ENCODE measurements at regions not wholly inside any gene's neighbourhood (a gene's known extent, or its start where the extent isn't known, plus 50 kb on each side); places are given as distances from the start of the nearest gene placed in this dataset.

DNA sequence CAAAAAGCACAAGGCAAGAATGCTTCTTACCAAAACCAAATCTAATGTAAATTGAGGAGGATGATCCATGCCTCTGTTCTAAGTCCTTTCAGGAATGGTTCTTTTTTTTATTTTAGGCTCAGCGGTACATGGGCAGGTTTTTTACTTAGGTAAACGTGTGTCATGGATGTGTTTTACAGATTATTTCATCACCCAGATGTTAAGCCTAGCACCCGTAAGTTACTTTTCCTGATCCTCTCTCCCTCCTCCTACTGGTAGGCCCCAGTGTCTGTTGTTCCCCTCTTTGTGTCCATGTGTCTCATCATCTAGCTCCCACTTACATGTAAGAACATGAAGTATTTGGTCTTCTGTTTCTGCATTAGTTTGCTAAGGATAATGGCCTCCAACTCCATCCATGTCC lies 289.2 kb upstream of the THBS1 start:
- Histone ChIP-seq H3K4me3 (no peak overlapping the region), H3K27me3 (ENCODE audit: low read depth) (peaks cover 3% of the 10 kb centered on the region; the same call in 1 of the 2 replicates), H3K36me3 (replicated peaks) (no peaks in the 10 kb centered on the region), H3K4me1 (no peaks in the 10 kb centered on the region), H3K9me3 (no peaks in the 10 kb centered on the region)
- in situ Hi-C loops (cut with MboI; ENCODE audit: low sequenced_read_pairs), result no loop called here
- DNase-seq (ENCODE audit: low spot score in 2 of 2), result no peak

DNA sequence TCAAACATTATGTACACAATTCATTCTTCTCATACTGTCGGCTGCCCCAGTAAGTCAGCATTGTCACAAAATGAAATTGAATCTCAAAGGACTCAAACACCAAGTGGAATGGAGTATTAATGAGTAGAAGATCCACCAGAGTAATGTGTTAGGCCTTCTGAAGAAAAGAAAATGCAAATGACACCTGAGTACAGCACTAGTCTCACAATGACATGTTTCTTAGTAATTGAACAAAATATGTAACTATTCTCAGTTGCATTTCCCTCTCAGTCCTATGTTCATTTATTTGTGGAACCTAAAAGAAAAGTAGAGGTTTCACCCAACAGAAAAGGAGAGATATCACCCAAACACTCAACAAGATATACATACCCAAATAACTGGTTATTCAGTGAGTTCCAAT lies 283.9 kb upstream of the THBS1 start:
- DNase-seq (ENCODE audit: low spot score in 2 of 2), result no peak
- Histone ChIP-seq H3K4me3 (no peak overlapping the region), H3K4me1 (no peaks in the 10 kb centered on the region), H3K36me3 (replicated peaks) (no peaks in the 10 kb centered on the region), H3K9me3 (no peaks in the 10 kb centered on the region), H3K27me3 (ENCODE audit: low read depth) (no peaks in the 10 kb centered on the region)
- in situ Hi-C loops (cut with MboI; ENCODE audit: low sequenced_read_pairs), result no loop called here

DNA sequence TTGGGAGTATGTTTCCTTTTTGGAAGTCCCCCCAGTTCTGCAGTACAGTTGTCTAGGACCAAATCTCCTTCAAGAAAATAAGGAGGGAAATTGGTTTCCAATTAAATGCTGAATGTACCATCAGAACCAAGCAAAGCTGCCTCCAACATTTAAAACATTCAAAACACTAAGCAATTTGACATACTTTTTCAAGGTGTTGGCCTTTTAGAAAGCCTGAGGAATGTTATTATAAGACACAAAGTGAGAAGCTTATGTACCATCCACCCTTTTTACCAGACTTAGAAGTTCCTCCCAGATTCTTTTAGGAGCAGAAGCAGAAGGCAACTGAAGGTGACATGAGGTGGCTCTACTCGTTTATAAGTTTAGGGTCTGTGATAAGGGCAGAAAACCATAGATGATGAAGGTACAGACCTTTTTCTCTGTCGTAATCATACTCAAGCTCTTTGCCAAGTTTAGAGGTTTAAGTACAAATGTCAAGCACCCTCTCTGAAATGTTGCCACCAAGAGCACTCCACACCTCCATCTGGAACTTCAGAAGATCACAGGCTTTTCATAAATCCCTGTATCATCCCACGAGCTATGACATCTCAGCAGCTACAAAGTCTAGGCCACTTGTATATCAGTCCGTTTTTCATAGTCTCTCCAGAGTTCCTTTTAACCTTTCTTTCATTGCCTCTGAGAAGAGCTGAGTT lies 282.5 kb upstream of the THBS1 start:
- no peaks in the 10 kb centered on the region for H3K36me3 ChIP-seq (replicated peaks)
- H3K4me1 ChIP-seq, result no peaks in the 10 kb centered on the region
- no peaks in the 10 kb centered on the region for H3K9me3 ChIP-seq
- H3K27me3 ChIP-seq (ENCODE audit: low read depth), result no peaks in the 10 kb centered on the region
- DNase-seq (ENCODE audit: low spot score in 2 of 2), result no peak
- in situ Hi-C loops (cut with MboI; ENCODE audit: low sequenced_read_pairs), result no loop called here
- no peak overlapping the region for H3K4me3 ChIP-seq

DNA sequence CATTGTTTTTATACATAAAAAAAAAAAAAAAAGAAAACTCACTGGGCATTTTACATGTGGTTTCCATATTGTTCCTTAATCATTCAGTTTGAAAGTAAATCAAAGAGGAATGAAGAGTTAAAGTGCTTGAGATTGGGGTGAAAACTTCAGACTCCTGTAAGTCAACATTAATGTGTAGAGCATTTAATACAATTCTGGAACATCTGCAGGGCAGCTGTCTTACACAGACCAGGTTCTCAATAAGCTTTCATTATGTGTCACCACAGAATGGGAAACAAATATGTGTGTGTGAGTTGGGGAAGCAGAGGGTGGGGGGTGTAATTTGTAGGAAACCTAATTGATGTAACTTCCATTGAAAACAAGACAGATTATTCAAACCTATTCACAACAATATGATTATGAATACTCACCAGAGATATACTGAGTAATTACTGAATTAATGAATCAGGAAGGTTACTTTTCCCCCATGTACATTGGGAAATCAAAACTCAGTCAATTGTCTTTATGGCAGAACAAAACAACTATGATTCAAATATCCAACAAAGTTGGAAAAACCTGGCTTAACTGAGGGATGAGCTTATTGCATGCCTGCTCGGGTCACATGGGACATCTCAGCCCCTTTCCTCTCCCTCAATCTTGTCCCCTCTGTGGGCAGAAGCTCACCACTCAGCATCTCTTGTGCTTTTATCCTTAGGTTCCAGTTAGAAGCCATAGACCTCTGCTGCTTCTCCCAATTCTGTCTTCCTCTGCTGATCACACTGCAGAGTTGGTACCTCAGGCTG lies 281.2 kb upstream of the THBS1 start:
- Histone ChIP-seq H3K27me3 (ENCODE audit: low read depth) (no peaks in the 10 kb centered on the region), H3K9me3 (no peaks in the 10 kb centered on the region), H3K36me3 (replicated peaks) (no peaks in the 10 kb centered on the region), H3K4me3 (no peak overlapping the region), H3K4me1 (no peaks in the 10 kb centered on the region)
- DNase-seq (ENCODE audit: low spot score in 2 of 2), result no peak
- in situ Hi-C loops (cut with MboI; ENCODE audit: low sequenced_read_pairs), result no loop called here

DNA sequence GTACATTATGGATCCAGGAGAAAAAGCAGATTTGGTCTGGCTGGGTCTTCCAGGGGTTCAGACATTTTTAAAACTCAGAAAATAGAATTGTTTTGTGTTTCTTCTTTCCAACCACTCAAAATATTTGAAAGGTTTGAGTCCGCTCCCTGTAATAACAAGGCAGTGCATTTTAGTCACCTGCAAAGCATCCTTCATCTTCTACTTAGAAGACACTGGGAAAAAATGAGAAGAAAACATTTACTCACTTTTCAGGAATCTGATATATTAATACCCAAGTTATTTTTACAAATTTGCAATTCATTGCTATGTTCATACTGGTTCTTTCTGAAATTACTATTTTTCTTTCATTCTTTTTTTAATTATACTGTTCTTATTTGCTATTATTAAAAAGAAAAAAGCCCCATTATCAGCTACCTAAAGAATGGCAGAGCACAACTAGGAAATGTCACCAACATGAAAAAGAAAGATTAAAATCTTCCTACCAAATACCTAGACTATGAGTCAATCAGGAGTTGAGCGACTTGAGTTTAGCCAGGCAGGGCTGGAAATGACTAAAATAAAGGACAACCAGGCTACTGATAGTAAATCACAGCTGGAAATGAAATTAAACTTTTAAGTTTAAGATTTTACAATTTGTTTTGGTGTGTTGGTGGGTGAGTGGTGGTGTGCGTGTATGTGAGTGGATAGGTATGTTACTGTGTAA lies 280.3 kb upstream of the THBS1 start:
- no peaks in the 10 kb centered on the region for H3K4me1 ChIP-seq
- no peak for DNase-seq (ENCODE audit: low spot score in 2 of 2)
- in situ Hi-C loops (cut with MboI; ENCODE audit: low sequenced_read_pairs), result no loop called here
- no peaks in the 10 kb centered on the region for H3K9me3 ChIP-seq
- H3K36me3 ChIP-seq (replicated peaks), result no peaks in the 10 kb centered on the region
- H3K27me3 ChIP-seq (ENCODE audit: low read depth), result no peaks in the 10 kb centered on the region
- H3K4me3 ChIP-seq, result no peak overlapping the region

DNA sequence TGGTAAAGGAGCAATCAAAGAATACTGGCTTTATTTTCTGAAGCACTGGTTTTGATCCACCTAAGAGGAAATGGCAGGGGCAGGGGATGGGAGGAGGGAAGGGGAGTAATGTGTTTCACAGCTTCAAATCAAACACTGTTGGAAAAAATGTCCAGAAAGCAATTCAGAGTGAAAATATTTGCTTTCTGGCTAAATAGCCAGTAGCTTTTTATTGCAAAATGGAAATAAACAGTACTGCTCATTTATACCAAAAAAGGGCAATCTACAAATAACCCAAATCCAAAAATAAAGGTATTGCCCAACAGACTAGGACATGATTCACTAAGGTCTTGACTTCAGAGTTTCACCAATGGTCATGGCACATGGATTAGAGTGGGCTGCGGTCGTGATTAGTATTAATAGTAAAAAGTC lies 279.3 kb upstream of the THBS1 start:
- no peaks in the 10 kb centered on the region for H3K4me1 ChIP-seq
- H3K36me3 ChIP-seq (replicated peaks), result no peaks in the 10 kb centered on the region
- H3K9me3 ChIP-seq, result no peaks in the 10 kb centered on the region
- DNase-seq (ENCODE audit: low spot score in 2 of 2), result no peak
- in situ Hi-C loops (cut with MboI; ENCODE audit: low sequenced_read_pairs), result no loop called here
- H3K4me3 ChIP-seq, result no peak overlapping the region
- H3K27me3 ChIP-seq (ENCODE audit: low read depth), result no peaks in the 10 kb centered on the region

DNA sequence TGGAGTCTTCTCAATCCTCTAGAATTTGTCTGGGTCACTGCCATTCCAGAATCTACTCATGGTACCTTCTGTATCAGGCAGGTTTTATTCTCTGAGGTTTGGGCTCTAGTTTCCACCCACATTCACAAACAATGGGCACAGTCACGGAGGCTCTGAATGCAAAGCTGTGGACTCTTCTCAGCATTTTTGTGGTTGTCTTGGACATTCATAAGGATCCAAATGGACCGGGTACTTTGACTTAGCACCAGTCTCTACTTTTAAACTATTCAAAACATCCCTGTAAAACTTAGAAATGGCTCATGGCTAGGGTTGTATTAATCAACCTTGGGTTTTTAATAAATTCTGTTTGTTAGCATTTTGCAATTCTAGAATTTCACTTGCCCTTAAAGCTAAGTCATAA lies 277.9 kb upstream of the THBS1 start:
- in situ Hi-C loops (cut with MboI; ENCODE audit: low sequenced_read_pairs), result no loop called here
- no peak for DNase-seq (ENCODE audit: low spot score in 2 of 2)
- no peaks in the 10 kb centered on the region for H3K4me1 ChIP-seq
- no peaks in the 10 kb centered on the region for H3K27me3 ChIP-seq (ENCODE audit: low read depth)
- H3K36me3 ChIP-seq (replicated peaks), result no peaks in the 10 kb centered on the region
- H3K4me3 ChIP-seq, result no peak overlapping the region
- H3K9me3 ChIP-seq, result no peaks in the 10 kb centered on the region

DNA sequence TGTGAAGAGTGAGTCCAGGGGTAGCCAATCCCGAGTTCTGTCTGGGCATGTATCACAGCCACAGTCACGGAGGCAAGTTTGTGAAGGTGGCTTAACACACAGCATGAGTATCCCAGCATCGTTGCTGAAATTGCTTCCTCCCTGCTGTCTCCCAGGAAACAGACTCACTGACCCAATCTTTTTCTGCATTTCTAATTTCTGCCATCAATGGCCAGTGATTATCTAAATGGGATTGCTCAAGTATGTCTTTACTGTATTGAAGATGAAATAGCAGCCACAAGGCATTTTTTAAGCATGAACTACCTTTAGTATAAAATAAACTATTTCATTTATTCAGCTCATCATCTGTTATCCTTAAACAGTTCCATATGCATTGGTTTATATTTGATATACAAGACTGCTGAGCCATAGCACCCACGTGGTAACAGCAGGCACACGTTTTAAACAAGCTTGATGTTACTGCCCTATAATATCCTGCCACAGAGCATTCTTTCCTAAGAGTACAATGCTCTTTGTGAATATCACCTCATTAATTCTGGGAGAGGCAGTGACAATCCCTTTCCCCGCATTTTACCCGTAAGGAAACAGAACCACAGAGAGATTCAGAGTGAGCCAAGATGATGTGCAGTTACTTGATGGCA lies 276.6 kb upstream of the THBS1 start:
- in situ Hi-C loops (cut with MboI; ENCODE audit: low sequenced_read_pairs), result no loop called here
- Histone ChIP-seq H3K36me3 (replicated peaks) (no peaks in the 10 kb centered on the region; the same call in 1 of the 2 replicates), H3K4me1 (no peaks in the 10 kb centered on the region), H3K9me3 (no peaks in the 10 kb centered on the region), H3K27me3 (ENCODE audit: low read depth) (no peaks in the 10 kb centered on the region), H3K4me3 (no peak overlapping the region)
- no peak for DNase-seq (ENCODE audit: low spot score in 2 of 2)

DNA sequence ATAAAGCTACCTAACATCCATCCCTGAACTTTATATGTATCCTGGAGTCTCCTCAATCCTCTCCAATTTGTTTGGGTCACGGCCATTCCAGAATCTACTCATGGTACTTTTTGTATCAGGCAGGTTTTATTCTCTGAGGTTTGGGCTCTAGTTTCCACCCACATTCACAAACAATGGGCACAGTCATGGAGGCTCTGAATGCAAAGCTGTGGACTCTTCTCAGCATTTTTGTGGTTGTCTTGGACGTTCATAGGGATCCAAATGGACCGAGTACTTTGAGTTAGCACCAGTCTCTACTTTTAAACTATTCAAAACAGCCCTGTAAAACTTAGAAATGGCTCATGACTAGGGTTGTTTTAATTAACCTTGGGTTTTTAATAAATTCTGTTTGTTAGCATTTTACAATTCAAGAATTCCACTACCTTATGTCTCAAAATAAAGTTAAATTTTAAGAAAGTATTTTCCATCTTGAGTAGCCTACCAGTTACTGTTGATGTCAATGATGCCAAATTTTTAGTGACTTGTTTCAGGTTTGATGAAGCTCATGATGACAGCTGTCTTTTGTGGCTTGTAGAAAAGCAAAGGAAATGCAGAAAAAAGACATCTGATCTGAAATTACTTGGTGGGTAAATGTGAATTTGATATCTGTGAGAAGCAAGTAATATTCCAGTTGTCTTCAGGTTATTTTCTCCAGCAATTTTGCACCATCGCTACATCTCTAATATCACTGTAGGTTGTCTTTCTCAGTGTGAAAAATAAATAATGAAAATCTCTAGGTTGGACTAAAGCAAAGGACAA lies 275.7 kb upstream of the THBS1 start:
- no peaks in the 10 kb centered on the region for H3K4me1 ChIP-seq
- DNase-seq (ENCODE audit: low spot score in 2 of 2), result no peak
- in situ Hi-C loops (cut with MboI; ENCODE audit: low sequenced_read_pairs), result no loop called here
- no peak overlapping the region for H3K4me3 ChIP-seq
- no peaks in the 10 kb centered on the region for H3K27me3 ChIP-seq (ENCODE audit: low read depth)
- H3K9me3 ChIP-seq, result no peaks in the 10 kb centered on the region
- H3K36me3 ChIP-seq (replicated peaks), result no peaks in the 10 kb centered on the region; the same call in 1 of the 2 replicates

DNA sequence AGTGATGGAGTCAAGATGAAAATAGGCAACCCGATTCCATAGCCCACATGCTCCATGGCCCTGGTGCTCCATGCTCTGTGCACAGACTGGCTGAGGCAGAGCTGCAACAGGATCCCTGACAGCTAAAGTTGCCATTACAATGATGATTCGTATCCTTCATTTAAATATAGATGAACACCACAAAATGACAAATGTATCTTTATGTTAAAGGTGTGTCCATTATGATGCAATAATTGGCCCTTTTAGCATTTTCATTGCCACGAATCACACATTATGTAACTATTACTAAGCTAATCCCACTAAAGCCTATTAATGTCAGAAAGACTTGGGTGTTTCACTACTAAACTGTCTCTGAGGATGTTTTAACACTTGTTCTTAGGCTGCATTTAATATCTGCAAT lies 270.2 kb upstream of the THBS1 start:
- Histone ChIP-seq H3K4me3 (no peak overlapping the region), H3K27me3 (ENCODE audit: low read depth) (no peaks in the 10 kb centered on the region), H3K4me1 (peaks cover 3% of the 10 kb centered on the region; the same call in 1 of the 2 replicates), H3K36me3 (replicated peaks) (no peaks in the 10 kb centered on the region; the same call in 1 of the 2 replicates), H3K9me3 (no peaks in the 10 kb centered on the region)
- in situ Hi-C loops (cut with MboI; ENCODE audit: low sequenced_read_pairs), result no loop called here
- peak; percentile 37 to 56 for DNase-seq (ENCODE audit: low spot score in 2 of 2)

DNA sequence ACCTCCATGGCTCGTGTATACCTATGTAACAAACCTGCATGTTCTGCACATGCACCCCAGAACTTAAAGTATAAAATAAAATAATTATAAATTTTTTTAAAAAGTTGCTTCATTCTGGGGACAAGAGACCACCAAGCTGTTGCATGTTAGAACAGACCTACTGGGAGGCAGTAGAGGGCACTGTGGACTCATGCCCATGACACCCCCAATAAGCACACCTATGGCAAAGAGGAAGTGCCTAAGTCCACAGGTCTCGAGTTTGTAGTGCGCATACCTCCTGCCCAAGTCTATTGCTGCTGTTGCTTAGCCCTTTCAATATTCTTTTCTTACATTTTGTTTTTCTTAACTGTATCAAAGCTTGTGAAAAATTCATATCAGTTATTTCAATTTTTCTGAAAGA lies 267.9 kb upstream of the THBS1 start:
- in situ Hi-C loops (cut with MboI; ENCODE audit: low sequenced_read_pairs), result no loop called here
- no peaks in the 10 kb centered on the region; the same call in 1 of the 2 replicates for H3K36me3 ChIP-seq (replicated peaks)
- H3K9me3 ChIP-seq, result no peaks in the 10 kb centered on the region
- H3K4me1 ChIP-seq, result peaks cover 3% of the 10 kb centered on the region; the same call in 1 of the 2 replicates
- H3K4me3 ChIP-seq, result no peak overlapping the region
- DNase-seq (ENCODE audit: low spot score in 2 of 2), result peak in 1 of 2 experiments; percentile 9
- no peaks in the 10 kb centered on the region for H3K27me3 ChIP-seq (ENCODE audit: low read depth)

DNA sequence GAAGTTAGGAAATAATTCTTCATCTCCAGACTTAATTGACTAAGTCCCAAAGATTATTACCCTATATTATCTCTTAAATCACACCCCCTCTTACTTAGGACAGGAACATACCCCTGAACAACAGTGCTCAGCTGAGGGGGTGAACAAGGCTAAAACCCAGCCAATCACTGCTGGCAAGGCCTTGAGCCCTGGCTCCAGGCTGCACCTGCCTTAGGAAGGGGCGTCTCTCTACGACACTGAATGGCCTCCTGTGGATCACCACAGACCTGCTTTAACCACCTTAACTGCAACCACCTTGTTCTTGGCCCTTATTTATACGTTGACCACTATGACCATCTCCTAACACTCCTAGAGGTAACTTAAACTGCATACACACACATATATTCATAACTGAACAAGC lies 267.4 kb upstream of the THBS1 start:
- in situ Hi-C loops (cut with MboI; ENCODE audit: low sequenced_read_pairs), result no loop called here

DNA sequence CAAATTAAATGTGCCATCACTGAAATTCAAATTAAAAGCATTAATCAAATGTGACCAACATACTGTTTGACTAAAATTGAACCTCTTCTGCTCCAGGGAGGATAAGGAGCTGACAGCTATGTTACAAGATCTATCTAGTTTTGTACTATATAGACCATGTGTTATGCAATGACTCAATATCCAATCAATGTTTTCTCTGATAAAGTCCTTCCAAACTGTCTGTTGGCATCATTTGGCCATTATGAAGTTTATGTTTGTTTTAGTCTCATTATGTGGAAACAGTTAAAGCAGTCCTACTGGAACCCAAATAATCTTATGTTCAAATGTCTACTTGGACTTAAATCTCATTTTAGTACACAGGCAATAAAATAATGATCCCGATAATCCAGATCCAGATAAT lies 267.0 kb upstream of the THBS1 start:
- Histone ChIP-seq H3K9me3 (no peaks in the 10 kb centered on the region), H3K27me3 (ENCODE audit: low read depth) (no peaks in the 10 kb centered on the region), H3K36me3 (replicated peaks) (no peaks in the 10 kb centered on the region)

More for the DNA sequence above, 267.4 kb upstream of the THBS1 start:
- Histone ChIP-seq H3K27me3 (ENCODE audit: low read depth) (no peaks in the 10 kb centered on the region), H3K36me3 (replicated peaks) (no peaks in the 10 kb centered on the region), H3K4me1 (peaks cover 3% of the 10 kb centered on the region; the same call in 1 of the 2 replicates), H3K9me3 (no peaks in the 10 kb centered on the region), H3K4me3 (no peak overlapping the region)
- DNase-seq (ENCODE audit: low spot score in 2 of 2), result no peak

More for the DNA sequence above, 267.0 kb upstream of the THBS1 start:
- Histone ChIP-seq H3K4me1 (peaks cover 3% of the 10 kb centered on the region; the same call in 1 of the 2 replicates), H3K4me3 (no peak overlapping the region)
- in situ Hi-C loops (cut with MboI; ENCODE audit: low sequenced_read_pairs), result no loop called here
- no peak for DNase-seq (ENCODE audit: low spot score in 2 of 2)

Data from HAP-1 (cell line).